ENCODE measurements at regions not wholly inside any gene's neighbourhood (a gene's known extent, or its start where the extent isn't known, plus 50 kb on each side); places are given as distances from the start of the nearest gene placed in this dataset.

DNA sequence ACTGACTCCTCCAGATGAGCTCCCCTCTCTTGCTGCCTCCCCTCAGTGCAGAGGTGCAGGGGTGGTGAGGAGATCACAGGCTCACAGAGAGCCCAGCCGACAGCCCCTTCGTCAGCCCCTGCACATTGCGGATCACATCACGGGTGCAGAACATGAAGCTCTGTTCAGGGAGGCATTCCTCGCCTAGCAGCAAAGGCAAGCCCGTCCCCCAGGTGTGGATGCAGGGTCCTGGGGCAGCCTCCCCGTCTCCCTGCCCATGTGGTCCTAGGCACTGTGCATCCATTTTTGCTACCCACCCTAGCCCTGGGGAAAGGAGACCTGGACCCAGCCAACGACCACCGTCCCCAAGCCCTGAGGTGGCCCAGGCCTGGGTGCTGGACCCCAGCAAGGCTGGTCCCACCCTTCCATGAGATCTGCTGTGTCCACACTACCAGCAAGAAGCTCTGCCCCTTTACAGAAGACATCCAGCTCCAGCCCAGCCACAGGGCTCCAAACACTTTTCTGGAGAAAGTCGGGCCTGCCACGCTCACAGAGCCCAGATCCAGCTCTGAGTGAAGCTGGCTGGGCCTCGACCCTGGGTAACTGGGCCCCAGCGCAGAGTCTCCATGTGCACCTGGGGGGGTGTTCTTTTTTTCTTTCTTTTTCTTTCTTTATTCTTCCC lies 248.7 kb downstream of the NPHP4 start:
- Mint-ChIP-seq H3K27ac (no peak overlapping the region), H3K9me3 (peaks cover 11% of the 10 kb centered on the region), H3K36me3 (peaks cover 6% of the 10 kb centered on the region), H3K27me3 (ENCODE audit: low read depth) (no peaks in the 10 kb centered on the region; the same call in 1 of the 2 replicates), H3K4me3 (no peak overlapping the region), H3K4me1 (peaks cover 11% of the 10 kb centered on the region)
- ChIA-PET CTCF (interaction anchor here (0.7 to 1.1 kb wide), 2 partner anchors 9 to 233 kb away, joined by 3 read pairs; no protein-coding TSS in a partner anchor), POLR2A (no interaction called here)
- no peak for TF ChIP-seq FOXP1 (CRISPR knock-in tag; IDR thresholded peaks at IDR 0.05; ENCODE audit: borderline replicate concordance)
- no peak for TF ChIP-seq ATF1 (CRISPR knock-in tag; IDR thresholded peaks at IDR 0.05)
- no peak for TF ChIP-seq CREM (CRISPR knock-in tag; IDR thresholded peaks at IDR 0.05)
- TF ChIP-seq, protein P1, sequence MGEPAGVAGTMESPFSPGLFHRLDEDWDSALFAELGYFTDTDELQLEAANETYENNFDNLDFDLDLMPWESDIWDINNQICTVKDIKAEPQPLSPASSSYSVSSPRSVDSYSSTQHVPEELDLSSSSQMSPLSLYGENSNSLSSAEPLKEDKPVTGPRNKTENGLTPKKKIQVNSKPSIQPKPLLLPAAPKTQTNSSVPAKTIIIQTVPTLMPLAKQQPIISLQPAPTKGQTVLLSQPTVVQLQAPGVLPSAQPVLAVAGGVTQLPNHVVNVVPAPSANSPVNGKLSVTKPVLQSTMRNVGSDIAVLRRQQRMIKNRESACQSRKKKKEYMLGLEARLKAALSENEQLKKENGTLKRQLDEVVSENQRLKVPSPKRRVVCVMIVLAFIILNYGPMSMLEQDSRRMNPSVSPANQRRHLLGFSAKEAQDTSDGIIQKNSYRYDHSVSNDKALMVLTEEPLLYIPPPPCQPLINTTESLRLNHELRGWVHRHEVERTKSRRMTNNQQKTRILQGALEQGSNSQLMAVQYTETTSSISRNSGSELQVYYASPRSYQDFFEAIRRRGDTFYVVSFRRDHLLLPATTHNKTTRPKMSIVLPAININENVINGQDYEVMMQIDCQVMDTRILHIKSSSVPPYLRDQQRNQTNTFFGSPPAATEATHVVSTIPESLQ (CRISPR knock-in tag; IDR thresholded peaks at IDR 0.05), result no peak
- TF ChIP-seq TCF7 (CRISPR knock-in tag; IDR thresholded peaks at IDR 0.05; ENCODE audit: low read depth), result no peak
- TF ChIP-seq, protein P2, sequence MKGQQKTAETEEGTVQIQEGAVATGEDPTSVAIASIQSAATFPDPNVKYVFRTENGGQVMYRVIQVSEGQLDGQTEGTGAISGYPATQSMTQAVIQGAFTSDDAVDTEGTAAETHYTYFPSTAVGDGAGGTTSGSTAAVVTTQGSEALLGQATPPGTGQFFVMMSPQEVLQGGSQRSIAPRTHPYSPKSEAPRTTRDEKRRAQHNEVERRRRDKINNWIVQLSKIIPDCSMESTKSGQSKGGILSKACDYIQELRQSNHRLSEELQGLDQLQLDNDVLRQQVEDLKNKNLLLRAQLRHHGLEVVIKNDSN (CRISPR knock-in tag; IDR thresholded peaks at IDR 0.05), result no peak
- TF ChIP-seq TEAD1 (CRISPR knock-in tag; IDR thresholded peaks at IDR 0.05), result no peak
- no peak for TF ChIP-seq ZNF532 (CRISPR knock-in tag; IDR thresholded peaks at IDR 0.05; ENCODE audit: borderline replicate concordance)
- TF ChIP-seq ZNF512 (CRISPR knock-in tag; IDR thresholded peaks at IDR 0.05; ENCODE audit: borderline replicate concordance), result no peak
- no peak for TF ChIP-seq SMAD3 (CRISPR knock-in tag; IDR thresholded peaks at IDR 0.05; ENCODE audit: borderline replicate concordance)
- no peak for TF ChIP-seq ZNF138 (CRISPR knock-in tag; conservative IDR thresholded peaks at IDR 0.05)
- TF ChIP-seq ELF4 (CRISPR knock-in tag; IDR thresholded peaks at IDR 0.05; ENCODE audit: low read depth), result no peak
- TF ChIP-seq TP53 (CRISPR knock-in tag; IDR thresholded peaks at IDR 0.05), result no peak
- TF ChIP-seq, protein P3, sequence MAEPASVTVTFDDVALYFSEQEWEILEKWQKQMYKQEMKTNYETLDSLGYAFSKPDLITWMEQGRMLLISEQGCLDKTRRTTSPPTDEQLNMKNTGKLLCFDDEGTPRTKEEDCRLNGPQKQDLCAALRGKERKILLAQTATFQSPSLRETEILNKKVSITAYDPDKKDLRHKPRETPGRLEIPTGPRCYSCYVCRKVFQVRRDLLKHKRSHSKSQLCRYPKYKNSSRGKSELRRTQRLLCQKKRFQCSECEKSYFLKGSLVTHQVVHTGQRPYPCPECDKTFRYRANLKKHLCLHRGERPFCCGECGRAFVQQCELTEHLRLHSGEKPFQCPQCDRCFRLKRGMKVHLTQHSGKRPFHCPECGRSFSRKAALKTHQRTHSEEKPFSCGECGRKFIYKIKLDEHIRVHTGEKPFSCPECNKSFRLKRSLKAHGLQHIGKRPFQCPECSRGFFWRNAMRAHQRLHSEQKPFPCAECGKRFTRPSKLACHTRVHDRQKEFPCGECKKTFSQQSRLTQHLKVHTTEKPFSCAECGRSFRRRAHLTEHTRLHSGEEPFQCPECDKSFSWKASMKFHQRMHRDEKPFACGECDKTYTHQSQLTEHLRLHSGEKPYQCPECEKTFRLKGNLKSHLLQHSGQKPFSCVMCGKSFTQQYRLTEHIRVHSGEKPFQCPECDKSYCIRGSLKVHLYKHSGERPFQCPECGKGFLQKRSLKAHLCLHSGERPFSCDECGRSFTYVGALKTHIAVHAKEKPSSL (CRISPR knock-in tag; conservative IDR thresholded peaks at IDR 0.05), result no peak
- ATAC-seq (no peak), DNase-seq (ENCODE audit: low spot score) (no peak)

All from WTC11 (cell line).